ENCODE measurements at regions not wholly inside any gene's neighbourhood (a gene's known extent, or its start where the extent isn't known, plus 50 kb on each side); places are given as distances from the start of the nearest gene placed in this dataset.

- TF ChIP-seq POLR2A (IDR thresholded peaks at IDR 0.05), result no peak
- no peak for TF ChIP-seq CTCF (IDR thresholded peaks at IDR 0.05 in 8 of 11, conservative IDR thresholded peaks at IDR 0.05 in 3 of 11)
These were observed 971.7 kb downstream of the FAM133A start for GRCh38 chrX:94645726-94646125.

All from spleen (tissue), 7 donors.